ENCODE measurements at regions not wholly inside any gene's neighbourhood (a gene's known extent, or its start where the extent isn't known, plus 50 kb on each side); places are given as distances from the start of the nearest gene placed in this dataset.

- Histone ChIP-seq H4K20me1 (ENCODE audit: insufficient read depth) (no peaks in the 10 kb centered on the region), H3K4me1 (ENCODE audit: insufficient read depth) (peaks cover 17% of the 10 kb centered on the region), H3F3A (ENCODE audit: insufficient read depth) (no peaks in the 10 kb centered on the region), H3K9me3 (ENCODE audit: low read depth) (no peaks in the 10 kb centered on the region), H3K79me2 (ENCODE audit: insufficient read depth) (no peaks in the 10 kb centered on the region), H3K4me3 (no peak overlapping the region), H3K36me3 (ENCODE audit: low read depth) (no peaks in the 10 kb centered on the region), H3K27ac (no peak overlapping the region), H3K9ac (no peak overlapping the region), H3K27me3 (replicated peaks; ENCODE audit: insufficient read depth) (peaks cover 11% of the 10 kb centered on the region; the same call in 1 of the 2 replicates), H3K9me2 (ENCODE audit: insufficient read depth) (no peaks in the 10 kb centered on the region), H3K4me2 (ENCODE audit: unreplicated experiment) (no peak overlapping the region), H2AFZ (no peak overlapping the region)
- DNase-seq, result no peak
- TF ChIP-seq EZH2phosphoT487 (IDR thresholded peaks at IDR 0.05; ENCODE audit: insufficient read depth, low read depth) (no peak), EZH2 (IDR thresholded peaks at IDR 0.05; ENCODE audit: insufficient read depth, poor library complexity, severe bottlenecking) (no peak)
- WGBS, 2 experiments (ENCODE audit: low coverage in 1 of 2, low lambda C conversion rate in 2 of 2, missing lambda C conversion rate in 2 of 2), result 52 to 61% methylated on average over 1 of the region's 1 CpG
- in situ Hi-C loops (cut with MboI), result no loop called here
Observed at GRCh38 chr13:109917422-109917821, 131.0 kb upstream of the IRS2 start.

DNA sequence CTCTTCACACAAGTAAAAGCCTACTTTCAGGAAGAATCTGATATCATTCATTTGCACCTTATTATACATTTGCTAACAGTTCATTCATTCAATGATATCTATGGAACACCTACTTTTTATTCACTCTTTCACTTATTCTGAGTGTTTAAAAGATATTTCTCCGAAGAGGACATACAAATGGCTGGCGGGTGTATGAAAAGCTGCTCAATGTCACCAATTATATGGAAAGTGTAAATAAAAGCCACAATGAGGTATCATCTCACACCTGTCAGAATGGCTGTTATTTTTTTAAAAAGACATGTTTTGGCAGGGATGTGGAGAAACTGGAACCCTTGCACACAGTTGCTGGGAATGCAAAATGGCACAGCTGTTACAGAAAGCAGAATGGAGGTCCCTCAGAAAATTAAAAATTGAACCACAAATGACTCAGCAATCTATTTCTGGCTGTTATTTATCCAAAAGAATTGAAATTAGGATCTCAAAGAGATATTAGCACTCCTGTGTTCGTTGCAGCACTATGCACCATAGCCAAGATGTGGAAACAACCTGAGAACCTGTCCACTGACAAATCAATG is 127.6 kb upstream of the IRS2 start:
- WGBS, 2 experiments (ENCODE audit: low coverage in 1 of 2, low lambda C conversion rate in 2 of 2, missing lambda C conversion rate in 2 of 2), result 38 to 56% methylated on average over 3 of the region's 3 CpGs
- in situ Hi-C loops (cut with MboI), result no loop called here

DNA sequence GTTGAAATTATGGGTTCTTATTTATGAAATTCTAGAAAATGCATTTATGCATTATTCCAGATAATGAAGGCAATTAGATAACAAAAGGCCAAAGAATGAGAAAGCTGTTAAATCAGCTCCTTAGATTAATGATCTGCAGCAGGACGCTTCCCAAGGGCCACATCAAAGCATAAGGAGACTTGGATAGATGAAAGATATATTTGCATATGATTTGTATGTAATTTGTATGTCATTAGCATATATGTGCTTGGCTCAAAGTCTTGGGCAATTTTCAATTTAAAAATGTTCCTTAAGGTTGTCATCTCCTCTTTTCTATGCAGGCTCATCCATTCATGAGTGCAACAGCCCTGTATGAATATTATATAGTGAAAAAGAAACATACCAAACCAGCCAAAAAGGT is 126.8 kb upstream of the IRS2 start:
- H4K20me1 ChIP-seq (ENCODE audit: insufficient read depth), result no peaks in the 10 kb centered on the region
- peaks cover 11% of the 10 kb centered on the region; the same call in 1 of the 2 replicates for H3K27me3 ChIP-seq (replicated peaks; ENCODE audit: insufficient read depth)
- H3K36me3 ChIP-seq (ENCODE audit: low read depth), result no peaks in the 10 kb centered on the region
- DNase-seq, result no peak
- H3K9ac ChIP-seq, result no peak overlapping the region
- no peaks in the 10 kb centered on the region for H3K79me2 ChIP-seq (ENCODE audit: insufficient read depth)
- H3K9me3 ChIP-seq (ENCODE audit: low read depth), result no peaks in the 10 kb centered on the region
- H3K4me1 ChIP-seq (ENCODE audit: insufficient read depth), result 0 out of 2 replicates have a peak, but pooled peaks cover 4% of the 10 kb centered on the region
- H3K4me3 ChIP-seq, result no peak overlapping the region
- no peak for TF ChIP-seq EZH2 (IDR thresholded peaks at IDR 0.05; ENCODE audit: insufficient read depth, poor library complexity, severe bottlenecking)
- no peak for TF ChIP-seq EZH2phosphoT487 (IDR thresholded peaks at IDR 0.05; ENCODE audit: insufficient read depth, low read depth)
- 46 to 60% methylated on average over 1 of the region's 1 CpG for WGBS, 2 experiments (ENCODE audit: low coverage in 1 of 2, low lambda C conversion rate in 2 of 2, missing lambda C conversion rate in 2 of 2)
- H3K4me2 ChIP-seq (ENCODE audit: unreplicated experiment), result no peak overlapping the region
- H3K27ac ChIP-seq, result no peak overlapping the region
- in situ Hi-C loops (cut with MboI), result no loop called here
- no peaks in the 10 kb centered on the region for H3K9me2 ChIP-seq (ENCODE audit: insufficient read depth)
- H2AFZ ChIP-seq, result no peak overlapping the region
- no peaks in the 10 kb centered on the region for H3F3A ChIP-seq (ENCODE audit: insufficient read depth)

More for the DNA sequence above, 127.6 kb upstream of the IRS2 start:
- Histone ChIP-seq H3K79me2 (ENCODE audit: insufficient read depth) (no peaks in the 10 kb centered on the region), H3K9me3 (ENCODE audit: low read depth) (no peaks in the 10 kb centered on the region), H3K4me2 (ENCODE audit: unreplicated experiment) (no peak overlapping the region), H3K27me3 (replicated peaks; ENCODE audit: insufficient read depth) (peaks cover 11% of the 10 kb centered on the region; the same call in 1 of the 2 replicates), H3K9ac (no peak overlapping the region), H3K4me3 (no peak overlapping the region), H3K9me2 (ENCODE audit: insufficient read depth) (no peaks in the 10 kb centered on the region), H3K4me1 (ENCODE audit: insufficient read depth) (peaks cover 11% of the 10 kb centered on the region), H3K36me3 (ENCODE audit: low read depth) (no peaks in the 10 kb centered on the region), H3K27ac (no peak overlapping the region), H4K20me1 (ENCODE audit: insufficient read depth) (no peaks in the 10 kb centered on the region), H2AFZ (no peak overlapping the region), H3F3A (ENCODE audit: insufficient read depth) (no peaks in the 10 kb centered on the region)
- no peak for DNase-seq
- TF ChIP-seq EZH2phosphoT487 (IDR thresholded peaks at IDR 0.05; ENCODE audit: insufficient read depth, low read depth) (no peak), EZH2 (IDR thresholded peaks at IDR 0.05; ENCODE audit: insufficient read depth, poor library complexity, severe bottlenecking) (no peak)

GRCh38 chr13:109910194-109910593 is 123.8 kb upstream of the IRS2 start:
- H3K9me2 ChIP-seq (ENCODE audit: insufficient read depth), result no peaks in the 10 kb centered on the region
- peaks cover 11% of the 10 kb centered on the region; the same call in 1 of the 2 replicates for H3K27me3 ChIP-seq (replicated peaks; ENCODE audit: insufficient read depth)
- no peak overlapping the region for H3K4me2 ChIP-seq (ENCODE audit: unreplicated experiment)
- H3K36me3 ChIP-seq (ENCODE audit: low read depth), result no peaks in the 10 kb centered on the region
- no peak overlapping the region for H3K27ac ChIP-seq
- WGBS, 2 experiments (ENCODE audit: low coverage in 1 of 2, low lambda C conversion rate in 2 of 2, missing lambda C conversion rate in 2 of 2), result 28 to 30% methylated on average over 5 of the region's 5 CpGs
- in situ Hi-C loops (cut with MboI), result no loop called here
- no peaks in the 10 kb centered on the region for H4K20me1 ChIP-seq (ENCODE audit: insufficient read depth)
- no peak for DNase-seq
- H3K4me3 ChIP-seq, result no peak overlapping the region
- H3K79me2 ChIP-seq (ENCODE audit: insufficient read depth), result no peaks in the 10 kb centered on the region
- TF ChIP-seq EZH2 (IDR thresholded peaks at IDR 0.05; ENCODE audit: insufficient read depth, poor library complexity, severe bottlenecking) (no peak), EZH2phosphoT487 (IDR thresholded peaks at IDR 0.05; ENCODE audit: insufficient read depth, low read depth) (no peak)
- H2AFZ ChIP-seq, result no peak overlapping the region
- no peak overlapping the region for H3K9ac ChIP-seq
- no peaks in the 10 kb centered on the region for H3K9me3 ChIP-seq (ENCODE audit: low read depth)
- H3K4me1 ChIP-seq (ENCODE audit: insufficient read depth), result no peaks in the 10 kb centered on the region
- no peaks in the 10 kb centered on the region for H3F3A ChIP-seq (ENCODE audit: insufficient read depth)

Measured in GM23248 (cell line).